ENCODE measurements at regions not wholly inside any gene's neighbourhood (a gene's known extent, or its start where the extent isn't known, plus 50 kb on each side); places are given as distances from the start of the nearest gene placed in this dataset.

DNA sequence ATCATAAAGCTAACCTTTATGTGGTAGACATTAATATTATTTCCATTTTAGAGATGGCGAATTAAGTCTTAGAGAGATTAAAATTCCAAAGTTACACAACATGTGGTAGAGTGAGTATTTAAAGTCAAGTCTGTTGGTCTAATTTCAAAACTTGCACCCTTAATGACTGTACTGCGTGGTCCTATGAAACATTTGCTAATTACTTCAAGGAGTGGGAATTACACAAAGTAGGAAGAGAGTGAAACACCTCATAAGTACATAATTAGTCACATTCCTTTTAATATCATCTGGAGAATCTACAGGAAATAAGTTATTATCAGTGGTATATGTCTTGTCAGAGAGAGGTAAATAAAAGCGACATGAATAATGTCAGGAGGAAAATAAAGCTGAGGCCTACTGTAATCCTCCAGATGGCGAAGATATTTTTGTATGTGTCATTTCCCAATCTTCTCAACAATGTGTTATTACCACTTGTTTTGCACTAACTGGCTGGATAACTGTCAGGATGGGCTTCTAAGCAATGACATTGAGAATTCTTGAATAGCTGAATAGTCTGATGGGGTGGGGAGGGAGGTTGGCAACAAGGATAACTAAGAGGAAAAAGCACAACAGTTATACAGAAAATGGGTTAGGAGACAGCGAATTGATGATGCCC is 95.5 kb downstream of the TNFSF18 start:
- Histone ChIP-seq H3K4me2 (ENCODE audit: insufficient read depth, insufficient read length, low read length) (no peak overlapping the region), H3K9ac (ENCODE audit: extremely low read depth, insufficient read length, low read length) (no peak overlapping the region), H2BK120ac (ENCODE audit: low read depth, low read length, poor library complexity, severe bottlenecking) (no peak overlapping the region), H3K27me3 (ENCODE audit: insufficient read depth, low read length) (no peaks in the 10 kb centered on the region), H4K5ac (ENCODE audit: insufficient read length, low read depth, low read length) (no peak overlapping the region), H4K91ac (ENCODE audit: insufficient read length, low read depth, low read length) (no peak overlapping the region), H2AK5ac (ENCODE audit: insufficient read length, low read length) (no peak overlapping the region), H3K4me1 (ENCODE audit: insufficient read depth, low read length) (no peaks in the 10 kb centered on the region; the same call in 1 of the 2 replicates), H2BK15ac (ENCODE audit: low read depth, low read length) (no peak overlapping the region), H3K23ac (ENCODE audit: insufficient read length, low read depth, low read length) (no peak overlapping the region), H4K20me1 (ENCODE audit: control insufficient read depth, insufficient read depth, insufficient read length) (no peaks in the 10 kb centered on the region), H2BK20ac (ENCODE audit: low read depth, low read length, poor library complexity, severe bottlenecking) (no peak overlapping the region), H3K27ac (ENCODE audit: insufficient read length, low read depth, low read length) (no peak overlapping the region), H3K14ac (ENCODE audit: insufficient read depth, low read length) (no peak overlapping the region), H2BK12ac (ENCODE audit: insufficient read length, low read depth, low read length) (no peak overlapping the region), H2AFZ (ENCODE audit: low read length) (no peak overlapping the region), H3K9me3 (ENCODE audit: control insufficient read depth, low read depth, low read length) (no peaks in the 10 kb centered on the region), H2BK5ac (ENCODE audit: insufficient read length, low read length) (no peak overlapping the region), H3K79me2 (ENCODE audit: insufficient read depth, low read length) (no peaks in the 10 kb centered on the region), H3K56ac (ENCODE audit: insufficient read length, low read depth, low read length) (no peak overlapping the region), H3K4ac (ENCODE audit: low read depth, low read length) (no peak overlapping the region), H3T11ph (ENCODE audit: low read length) (no peak overlapping the region), H3K18ac (ENCODE audit: insufficient read length, low read depth, low read length) (no peak overlapping the region), H4K8ac (replicated peaks; ENCODE audit: insufficient read length, low read depth, low read length) (no peak overlapping the region), H3K23me2 (ENCODE audit: insufficient read length, low read depth, low read length, poor library complexity, severe bottlenecking) (no peaks in the 10 kb centered on the region), H3K79me1 (ENCODE audit: insufficient read depth, low read depth, low read length, poor library complexity, severe bottlenecking) (no peaks in the 10 kb centered on the region)
- Mint-ChIP-seq H3K4me3 (no peak overlapping the region), H3K4me1 (peaks cover 2 to 8% of the 10 kb centered on the region in 2 experiments; a peak in 1 of 4 replicates), H3K36me3 (ENCODE audit: insufficient read depth in 1 of 3, low read depth in 3 of 3) (no peaks in the 10 kb centered on the region), H3K9me3 (no peaks in the 10 kb centered on the region), H3K27me3 (ENCODE audit: low read depth) (no peaks in the 10 kb centered on the region), H3K27ac (no peak overlapping the region)
- TF ChIP-seq CTCF (conservative IDR thresholded peaks at IDR 0.05): no peak
- DNase-seq: no peak
- WGBS (ENCODE audit: extremely low coverage, insufficient read length, low lambda C conversion rate): no CpG with 5 or more reads among the region's 5 CpGs

All from H9 (cell line).